Neural cell (in vitro differentiated cells): ENCODE measurements at regions not wholly inside any gene's neighbourhood (a gene's known extent, or its start where the extent isn't known, plus 50 kb on each side); places are given as distances from the start of the nearest gene placed in this dataset.

ENCODE experiments used
- CTCF ChIP-seq: fragments of 450-650 bp; IDR thresholded peaks from 2 replicates; pipeline ENCODE4 v1.5.1; 2014; ENCODE audit warnings: antibody characterized with exemption, mild to moderate bottlenecking, moderate library complexity; ENCODE audit not compliant: poor library complexity, severe bottlenecking
- EP300 ChIP-seq: fragments of 450-650 bp; conservative IDR thresholded peaks from 2 replicates; pipeline ENCODE4 v1.6.1; 2014; ENCODE audit warnings: antibody characterized with exemption, mild to moderate bottlenecking, moderate library complexity; ENCODE audit not compliant: poor library complexity, severe bottlenecking
- EZH2 ChIP-seq: fragments of 200-600, 300-800 bp; shearing (Covaris generic), sonication (generic); IDR thresholded peaks from 2 replicates; pipeline ENCODE4 v1.6.1; 2014; ENCODE audit warnings: antibody characterized with exemption, low read length, borderline replicate concordance, mild to moderate bottlenecking; ENCODE audit not compliant: insufficient read depth, poor library complexity, severe bottlenecking
- POLR2AphosphoS5 ChIP-seq: IDR thresholded peaks from 2 replicates; pipeline ENCODE4 v1.6.1; 2012
- RAD21 ChIP-seq: fragments of 450-650 bp; conservative IDR thresholded peaks from 2 replicates; pipeline ENCODE4 v1.6.1; 2014; ENCODE audit warnings: antibody characterized with exemption, mild to moderate bottlenecking, moderate library complexity
- REST ChIP-seq: IDR thresholded peaks from 2 replicates; pipeline ENCODE4 v1.6.1; 2012; ENCODE audit warnings: borderline replicate concordance
- SMC3 ChIP-seq: fragments of 450-650 bp; conservative IDR thresholded peaks from 2 replicates; pipeline ENCODE4 v1.6.1; 2014; ENCODE audit warnings: antibody characterized with exemption, mild to moderate bottlenecking, moderate library complexity; ENCODE audit not compliant: poor library complexity
- TAF1 ChIP-seq: IDR thresholded peaks from 2 replicates; pipeline ENCODE4 v1.6.1; 2012; ENCODE audit warnings: low read depth

DNA sequence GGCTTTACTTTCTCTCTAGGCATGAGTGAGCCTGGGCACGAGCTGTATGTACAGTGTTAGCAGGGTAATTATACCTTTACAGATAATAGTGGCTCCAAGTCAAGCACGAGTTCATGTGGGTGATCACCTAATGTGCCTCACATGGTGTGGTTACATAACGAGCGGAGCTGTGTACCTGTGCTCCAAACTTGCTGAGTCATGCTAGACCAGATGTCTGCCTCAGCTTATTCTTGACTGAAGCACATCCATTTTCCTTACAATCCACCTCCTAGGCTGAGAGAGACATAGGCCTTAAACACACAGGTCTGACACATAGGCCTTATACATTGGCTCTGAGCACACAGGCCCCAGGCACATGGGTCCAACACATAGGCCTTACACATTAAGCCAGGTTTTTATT, 426.6 kb downstream of the GPAT3 start:
- TF ChIP-seq CTCF = no peak
- TF ChIP-seq POLR2AphosphoS5 = no peak
- no peak for TF ChIP-seq TAF1
- TF ChIP-seq REST = no peak
- TF ChIP-seq RAD21 = no peak
- TF ChIP-seq EZH2 = no peak
- TF ChIP-seq EP300 = no peak
- no peak for TF ChIP-seq SMC3
